Nephron progenitor cell (in vitro differentiated cells): ENCODE measurements at regions not wholly inside any gene's neighbourhood (a gene's known extent, or its start where the extent isn't known, plus 50 kb on each side); places are given as distances from the start of the nearest gene placed in this dataset.

Experiments
- DNase-seq: peaks from one replicate; pipeline ENCODE4 v3.0.0; 2021
- H3K27ac Mint-ChIP-seq: 2 replicates; pipeline ENCODE4 v1.8.0; 2021; ENCODE audit warnings: mild to moderate bottlenecking, moderate library complexity, mixed read lengths
- H3K27me3 Mint-ChIP-seq: 2 replicates; pipeline ENCODE4 v1.8.0; 2021; ENCODE audit warnings: mild to moderate bottlenecking, low read depth, mixed read lengths; ENCODE audit not compliant: poor library complexity
- H3K36me3 Mint-ChIP-seq: 2 replicates; pipeline ENCODE4 v1.8.0; 2021; ENCODE audit warnings: low read depth, mixed read lengths
- H3K4me1 Mint-ChIP-seq: 2 replicates; pipeline ENCODE4 v1.8.0; 2021; ENCODE audit warnings: mixed read lengths
- H3K4me3 Mint-ChIP-seq: 2 replicates; pipeline ENCODE4 v1.8.0; 2021; ENCODE audit warnings: mild to moderate bottlenecking, moderate library complexity, mixed read lengths
- H3K9me3 Mint-ChIP-seq: 2 replicates; pipeline ENCODE4 v1.8.0; 2021; ENCODE audit warnings: mild to moderate bottlenecking, moderate library complexity, mixed read lengths
- TF ChIP-seq, protein P1 (sequence below): fragments of 200-600 bp; sonication (generic); IDR thresholded peaks from 2 replicates; pipeline ENCODE4 v1.5.0; 2021; ENCODE audit warnings: antibody characterized with exemption

DNA sequence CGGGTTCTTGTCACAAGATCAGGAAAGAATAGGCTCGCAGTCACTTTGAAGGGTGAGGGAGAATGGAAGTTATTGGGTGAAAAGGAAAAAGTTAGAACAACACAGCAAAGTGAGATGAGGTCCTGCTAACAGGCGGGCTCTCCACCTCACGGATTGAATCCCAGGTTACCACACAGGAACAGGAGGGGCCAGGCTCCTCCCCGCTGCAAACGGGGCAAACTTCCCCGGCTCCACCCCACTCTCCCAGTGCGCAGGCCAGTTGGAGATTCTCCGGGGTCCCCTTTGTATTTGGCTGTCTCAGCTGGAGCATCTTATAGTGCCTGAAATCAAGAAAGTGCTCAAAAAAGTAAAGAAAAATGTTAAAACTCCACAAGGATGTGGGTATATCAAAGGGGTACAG is 78.3 kb upstream of the IPO5 start:
- Mint-ChIP-seq H3K9me3 (no peaks in the 10 kb centered on the region), H3K27ac (no peak overlapping the region), H3K27me3 (peaks cover 9% of the 10 kb centered on the region), H3K4me1 (peaks cover 8% of the 10 kb centered on the region), H3K36me3 (no peaks in the 10 kb centered on the region), H3K4me3 (no peak overlapping the region)
- DNase-seq: no peak
- TF ChIP-seq, protein P1, sequence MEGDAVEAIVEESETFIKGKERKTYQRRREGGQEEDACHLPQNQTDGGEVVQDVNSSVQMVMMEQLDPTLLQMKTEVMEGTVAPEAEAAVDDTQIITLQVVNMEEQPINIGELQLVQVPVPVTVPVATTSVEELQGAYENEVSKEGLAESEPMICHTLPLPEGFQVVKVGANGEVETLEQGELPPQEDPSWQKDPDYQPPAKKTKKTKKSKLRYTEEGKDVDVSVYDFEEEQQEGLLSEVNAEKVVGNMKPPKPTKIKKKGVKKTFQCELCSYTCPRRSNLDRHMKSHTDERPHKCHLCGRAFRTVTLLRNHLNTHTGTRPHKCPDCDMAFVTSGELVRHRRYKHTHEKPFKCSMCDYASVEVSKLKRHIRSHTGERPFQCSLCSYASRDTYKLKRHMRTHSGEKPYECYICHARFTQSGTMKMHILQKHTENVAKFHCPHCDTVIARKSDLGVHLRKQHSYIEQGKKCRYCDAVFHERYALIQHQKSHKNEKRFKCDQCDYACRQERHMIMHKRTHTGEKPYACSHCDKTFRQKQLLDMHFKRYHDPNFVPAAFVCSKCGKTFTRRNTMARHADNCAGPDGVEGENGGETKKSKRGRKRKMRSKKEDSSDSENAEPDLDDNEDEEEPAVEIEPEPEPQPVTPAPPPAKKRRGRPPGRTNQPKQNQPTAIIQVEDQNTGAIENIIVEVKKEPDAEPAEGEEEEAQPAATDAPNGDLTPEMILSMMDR: no peak

DNA sequence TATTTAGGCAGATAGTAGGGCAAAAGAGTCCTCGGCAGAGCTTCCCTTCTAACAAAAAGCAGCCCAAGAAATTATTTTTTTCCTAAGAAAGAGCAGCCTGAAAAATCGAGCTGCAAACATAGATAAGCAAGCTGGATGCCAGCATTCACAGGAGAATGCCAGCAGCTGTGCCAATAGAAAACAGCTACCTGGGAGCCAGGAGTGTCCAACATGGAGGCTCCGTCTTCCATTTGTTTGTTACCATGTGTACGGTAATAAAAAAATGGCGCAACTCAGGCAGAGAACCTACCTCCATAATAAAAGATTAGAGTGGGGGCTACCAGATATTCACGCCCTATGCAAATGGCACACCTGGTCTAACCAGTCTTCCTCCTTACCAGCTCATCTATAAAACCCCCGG is 77.6 kb upstream of the IPO5 start:
- DNase-seq: no peak
- Mint-ChIP-seq H3K4me3 (no peak overlapping the region), H3K4me1 (peaks cover 8% of the 10 kb centered on the region), H3K27ac (no peak overlapping the region), H3K27me3 (peaks cover 9% of the 10 kb centered on the region), H3K9me3 (no peaks in the 10 kb centered on the region), H3K36me3 (no peaks in the 10 kb centered on the region)
- TF ChIP-seq, protein P1: no peak

- H3K9me3 Mint-ChIP-seq: no peaks in the 10 kb centered on the region
- H3K27me3 Mint-ChIP-seq: peaks cover 4% of the 10 kb centered on the region
- no peak overlapping the region for H3K4me3 Mint-ChIP-seq
- TF ChIP-seq, protein P1: no peak
- no peak for DNase-seq
- peaks cover 8% of the 10 kb centered on the region for H3K4me1 Mint-ChIP-seq
- H3K27ac Mint-ChIP-seq: no peak overlapping the region
- no peaks in the 10 kb centered on the region for H3K36me3 Mint-ChIP-seq
Observed at GRCh38 chr13:97878431-97879375, 74.8 kb upstream of the IPO5 start.

DNA sequence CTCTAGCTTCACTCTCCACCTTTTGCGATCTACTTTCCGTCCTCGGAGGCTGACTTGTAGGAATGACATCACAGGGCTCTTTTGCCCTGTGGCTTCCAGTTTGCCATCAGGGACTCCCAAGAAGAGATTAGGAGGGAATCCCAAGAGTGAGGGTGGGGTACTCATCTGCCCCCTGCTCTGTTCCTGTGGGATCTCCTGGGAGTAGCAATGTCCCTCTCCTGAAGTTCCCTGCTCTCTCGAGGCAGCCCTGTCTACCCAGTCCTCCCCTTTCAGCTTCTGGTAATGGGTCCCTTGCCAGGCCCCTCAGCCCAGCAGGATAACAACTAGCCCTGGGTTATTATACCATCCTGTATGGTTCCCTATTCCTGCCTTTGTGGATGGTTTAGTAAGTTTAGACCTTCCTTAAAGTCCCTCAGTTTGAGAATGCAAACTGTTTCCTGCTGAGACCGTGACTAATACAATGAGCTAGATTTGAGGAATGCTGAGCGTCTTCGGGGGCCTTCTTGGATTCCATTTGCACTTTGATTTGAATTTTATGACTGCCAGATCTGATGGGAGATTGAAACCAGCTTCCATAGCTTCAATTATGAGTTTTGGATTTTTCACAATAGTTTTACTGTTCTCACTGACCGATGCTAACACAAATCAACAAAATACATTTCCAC is 73.7 kb upstream of the IPO5 start:
- DNase-seq: no peak
- peaks cover 4% of the 10 kb centered on the region for H3K27me3 Mint-ChIP-seq
- no peak overlapping the region for H3K4me3 Mint-ChIP-seq
- TF ChIP-seq, protein P1: no peak
- no peaks in the 10 kb centered on the region for H3K9me3 Mint-ChIP-seq
- no peaks in the 10 kb centered on the region for H3K36me3 Mint-ChIP-seq
- H3K27ac Mint-ChIP-seq: no peak overlapping the region
- H3K4me1 Mint-ChIP-seq: peaks cover 8% of the 10 kb centered on the region

GRCh38 chr13:97880311-97880675 is 73.2 kb upstream of the IPO5 start:
- H3K4me3 Mint-ChIP-seq: no peak overlapping the region
- no peaks in the 10 kb centered on the region for H3K9me3 Mint-ChIP-seq
- H3K36me3 Mint-ChIP-seq: no peaks in the 10 kb centered on the region
- peaks cover 8% of the 10 kb centered on the region for H3K27me3 Mint-ChIP-seq
- DNase-seq: no peak
- TF ChIP-seq, protein P1: no peak
- no peak overlapping the region for H3K27ac Mint-ChIP-seq
- H3K4me1 Mint-ChIP-seq: peaks cover 8% of the 10 kb centered on the region
